Sigmoid colon (tissue), 4 donors: ENCODE measurements at regions not wholly inside any gene's neighbourhood (a gene's known extent, or its start where the extent isn't known, plus 50 kb on each side); places are given as distances from the start of the nearest gene placed in this dataset.

Experiments used
- EP300 ChIP-seq, 4 donors: sonication (generic); formaldehyde crosslinking; IDR thresholded peaks; one replicate each; pipeline ENCODE4 v1.6.1; 2017; ENCODE audit warnings: antibody characterized with exemption in 4 of 4
- POLR2A ChIP-seq, 2 donors: fragments of 450-650 bp; IDR thresholded peaks; one replicate each; pipeline ENCODE4 v1.6.1; 2016; ENCODE audit warnings: antibody characterized with exemption in 2 of 2, mild to moderate bottlenecking in 2 of 2, moderate library complexity in 2 of 2
- TF ChIP-seq, protein P1 (sequence below), 4 experiments: fragments of 450-650 bp in 3 of 4; fragments of 200-600 bp in 1 of 4; IDR thresholded peaks; one replicate each; pipeline ENCODE4 v1.5.1; 2016 to 2019; ENCODE audit warnings: antibody characterized with exemption in 4 of 4, mild to moderate bottlenecking in 3 of 4, moderate library complexity in 2 of 4

DNA sequence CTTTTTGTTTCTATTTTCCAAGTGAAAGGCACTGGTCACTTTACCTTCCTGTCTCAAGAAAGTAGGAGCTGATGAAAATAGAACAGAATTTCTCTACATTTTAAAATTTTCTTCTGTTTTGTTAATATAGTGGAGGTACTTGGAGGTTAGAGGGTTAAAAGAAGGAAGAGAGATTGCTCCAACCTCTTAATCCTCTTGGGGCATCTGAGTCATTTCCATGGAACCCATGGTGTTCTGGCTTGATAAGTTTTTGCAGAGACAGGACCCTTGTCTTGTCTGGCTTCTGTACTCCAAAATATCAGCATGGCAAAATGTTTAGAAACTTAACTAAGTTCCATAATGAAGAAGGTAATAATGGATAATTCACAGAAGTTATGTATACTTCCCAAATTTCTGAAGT, 727.2 kb downstream of the C4orf33 start:
- TF ChIP-seq POLR2A (IDR thresholded peaks at IDR 0.05) (no peak), EP300 (IDR thresholded peaks at IDR 0.05) (no peak)
- TF ChIP-seq, protein P1, sequence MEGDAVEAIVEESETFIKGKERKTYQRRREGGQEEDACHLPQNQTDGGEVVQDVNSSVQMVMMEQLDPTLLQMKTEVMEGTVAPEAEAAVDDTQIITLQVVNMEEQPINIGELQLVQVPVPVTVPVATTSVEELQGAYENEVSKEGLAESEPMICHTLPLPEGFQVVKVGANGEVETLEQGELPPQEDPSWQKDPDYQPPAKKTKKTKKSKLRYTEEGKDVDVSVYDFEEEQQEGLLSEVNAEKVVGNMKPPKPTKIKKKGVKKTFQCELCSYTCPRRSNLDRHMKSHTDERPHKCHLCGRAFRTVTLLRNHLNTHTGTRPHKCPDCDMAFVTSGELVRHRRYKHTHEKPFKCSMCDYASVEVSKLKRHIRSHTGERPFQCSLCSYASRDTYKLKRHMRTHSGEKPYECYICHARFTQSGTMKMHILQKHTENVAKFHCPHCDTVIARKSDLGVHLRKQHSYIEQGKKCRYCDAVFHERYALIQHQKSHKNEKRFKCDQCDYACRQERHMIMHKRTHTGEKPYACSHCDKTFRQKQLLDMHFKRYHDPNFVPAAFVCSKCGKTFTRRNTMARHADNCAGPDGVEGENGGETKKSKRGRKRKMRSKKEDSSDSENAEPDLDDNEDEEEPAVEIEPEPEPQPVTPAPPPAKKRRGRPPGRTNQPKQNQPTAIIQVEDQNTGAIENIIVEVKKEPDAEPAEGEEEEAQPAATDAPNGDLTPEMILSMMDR (IDR thresholded peaks at IDR 0.05): no peak
